Heart right ventricle (tissue), 16 donors: ENCODE measurements at regions not wholly inside any gene's neighbourhood (a gene's known extent, or its start where the extent isn't known, plus 50 kb on each side); places are given as distances from the start of the nearest gene placed in this dataset.
A peak's percentile ranks its signal among the peaks of the same experiment; 100 is the strongest.

Experiments used
- ATAC-seq, 8 donors: fragments of 200-7000 bp; cut with Tn5 transposase; one replicate each; pipeline ENCODE4 v1.9.1; 2020; ENCODE audit warnings: mild to moderate bottlenecking in 8 of 8, moderate library complexity in 8 of 8, moderate number of reproducible peaks in 1 of 8
- DNase-seq, 2 donors: peaks; one replicate each; pipeline ENCODE4 v3.0.0-alpha.2; 2020
- H3K27ac ChIP-seq, 10 donors: fragments of 200-600 bp; sonication (generic) in 2 of 10; one replicate each; pipeline versions ENCODE4 v1.5.0 to v1.8.0; 2020 to 2022; ENCODE audit warnings: mild to moderate bottlenecking in 3 of 10
- H3K27me3 ChIP-seq, 7 donors: fragments of 200-600 bp; one replicate each; pipeline ENCODE4 v1.8.0; 2021 to 2022; ENCODE audit warnings: mild to moderate bottlenecking in 2 of 7
- H3K36me3 ChIP-seq, 9 donors: fragments of 200-600 bp; sonication (generic) in 1 of 9; one replicate each; pipeline versions ENCODE4 v1.5.0 to v1.8.0; 2020 to 2022; ENCODE audit warnings: mild to moderate bottlenecking in 2 of 9
- H3K4me1 ChIP-seq, 9 donors: fragments of 200-600 bp; sonication (generic) in 1 of 9; one replicate each; pipeline versions ENCODE4 v1.5.0 to v1.8.0; 2020 to 2022; ENCODE audit warnings: mild to moderate bottlenecking in 4 of 9
- H3K4me3 ChIP-seq, 10 donors: fragments of 200-600 bp; sonication (generic) in 2 of 10; one replicate each; pipeline versions ENCODE4 v1.5.0 to v1.8.0; 2020 to 2022; ENCODE audit warnings: mild to moderate bottlenecking in 7 of 10, moderate library complexity in 2 of 10
- H3K9me3 ChIP-seq, 11 donors: fragments of 200-600 bp in 10 of 11; sonication (generic) in 2 of 11; one replicate each; pipeline versions ENCODE4 v1.5.0 to v1.8.0; 2013 to 2022; ENCODE audit warnings: mild to moderate bottlenecking in 2 of 11, control low read depth in 1 of 11, moderate library complexity in 1 of 11
- CTCF ChIP-seq, 9 donors: fragments of 200-600 bp; sonication (generic) in 2 of 9; IDR thresholded peaks; one replicate each; pipeline versions ENCODE4 v1.5.0 to v1.8.0; 2021 to 2022; ENCODE audit warnings: antibody characterized with exemption in 9 of 9, mild to moderate bottlenecking in 5 of 9, moderate library complexity in 1 of 9
- WGBS, 2 donors: extraction: QIAGEN DNeasy Blood & Tissue Kit; methylation state at CpG; one replicate each; pipeline ENCODE4 v1.1.7; 2013; ENCODE audit warnings: inconsistent platforms in 1 of 2; 5-methylcytosine and 5-hydroxymethylcytosine counted together
- intact Hi-C, 10 donors: fragments of 100-400 bp; cut with DNase I; formaldehyde crosslinking; loops; one replicate each; pipeline versions ENCODE4 v1.11.1 to v1.14.2; 2022
- donor health status: Arrhythmogenic right ventricular cardiomyopathy.
- donor health status: ischemic (EF 13 %, LVEDD 7.1; RV severe dilation, severe dysfunction).
- donor health status: healthy with polysubstance abuse.
- donor health status: DM: no; HTN: yes; CAD: no.
- donor health status: DM: no; HTN: no; CAD: no.
- donor health status: ischemic (EF 25% LVEDD 6.9; RV normal size, moderate dysfunction).
- donor health status: ischemic (EF 25% LVEDD 5.7; RV mildly dilated, moderate dysfunction).
- donor health status: healthy.
- donor health status: DM: yes; HTN: yes; CAD: no.
- donor health status: Ischemic cardiomyopathy.
- donor health status: ischemic (EF 35%, LVEDD 5.7; RV mildly dilated, moderate dysfunction).
- donor health status: nonischemic (EF 11% LVEDD 7.7; RV severe dilation, severe dysfunction).
- donor health status: DM: yes; HTN: yes; CAD: no.
- donor health status: PGD.
- donor health status: ischemic (EF 29% LVEDD 5.4; RV normal size, mild dysfunction).
- donor health status: nonischemic (EF 23%, LVEDD 6.1; RV moderate dilation, normal function).

- Histone ChIP-seq H3K27me3 (no peaks in the 10 kb centered on the region), H3K4me3 (no peak overlapping the region), H3K9me3 (no peaks in the 10 kb centered on the region), H3K27ac (no peak overlapping the region), H3K4me1 (no peaks in the 10 kb centered on the region), H3K36me3 (no peaks in the 10 kb centered on the region)
- no peak for ATAC-seq
- intact Hi-C loops = no loop called here
- DNase-seq = no peak
- TF ChIP-seq CTCF (IDR thresholded peaks at IDR 0.05) = no peak
Measured at GRCh38 chr12:77599782-77600467, 230.8 kb upstream of the NAV3 start.

- Histone ChIP-seq H3K36me3 (no peaks in the 10 kb centered on the region), H3K4me3 (no peak overlapping the region), H3K4me1 (no peaks in the 10 kb centered on the region), H3K27ac (no peak overlapping the region), H3K27me3 (no peaks in the 10 kb centered on the region), H3K9me3 (no peaks in the 10 kb centered on the region)
- DNase-seq (no peak), ATAC-seq (no peak)
- no peak for TF ChIP-seq CTCF (IDR thresholded peaks at IDR 0.05)
- WGBS, 2 donors = 96 to 99% methylated on average over 3 of the region's 3 CpGs
- intact Hi-C loops = no loop called here
Measured at GRCh38 chr12:77594366-77594765, 236.3 kb upstream of the NAV3 start.

- H3K4me1 ChIP-seq = no peaks in the 10 kb centered on the region
- DNase-seq = no peak
- no peaks in the 10 kb centered on the region for H3K27me3 ChIP-seq
- H3K36me3 ChIP-seq = no peaks in the 10 kb centered on the region
- ATAC-seq = no peak
- H3K27ac ChIP-seq = no peak overlapping the region
- TF ChIP-seq CTCF (IDR thresholded peaks at IDR 0.05) = no peak
- intact Hi-C loops = loop anchor here in 1 of 10 donors (1.0 kb wide), 1 partner anchor 22 kb away; no protein-coding TSS in a partner anchor
- WGBS, 2 donors = 55 to 63% methylated on average over 2 of the region's 2 CpGs
- no peak overlapping the region for H3K4me3 ChIP-seq
- no peaks in the 10 kb centered on the region for H3K9me3 ChIP-seq
Measured at GRCh38 chr12:77592836-77593235, 237.9 kb upstream of the NAV3 start.

GRCh38 chr12:77591959-77592743, 238.5 kb upstream of the NAV3 start:
- Histone ChIP-seq H3K27me3 (no peaks in the 10 kb centered on the region), H3K27ac (no peak overlapping the region), H3K4me3 (no peak overlapping the region), H3K4me1 (no peaks in the 10 kb centered on the region), H3K36me3 (no peaks in the 10 kb centered on the region), H3K9me3 (no peaks in the 10 kb centered on the region)
- intact Hi-C loops = no loop called here
- TF ChIP-seq CTCF (IDR thresholded peaks at IDR 0.05) = no peak
- 69 to 75% methylated on average over 9 of the region's 9 CpGs for WGBS, 2 donors
- DNase-seq = no peak
- peak in 3 of 8 donors; percentile 22 to 71 (median 38) for ATAC-seq
